RWPE2 (cell line): ENCODE measurements at regions not wholly inside any gene's neighbourhood (a gene's known extent, or its start where the extent isn't known, plus 50 kb on each side); places are given as distances from the start of the nearest gene placed in this dataset.

Experiments used
- ATAC-seq: fragments of 200-7000 bp; cut with Tn5 transposase; 3 replicates; pipeline ENCODE4 v1.9.1; 2021; ENCODE audit warnings: low read depth
- DNase-seq: peaks from one replicate; pipeline ENCODE4 v3.0.0-alpha.2; 2020; ENCODE audit warnings: low spot score
- H3K27ac ChIP-seq: fragments of 450-650 bp; 2 replicates; pipeline ENCODE4 v1.5.1; 2017; ENCODE audit warnings: mild to moderate bottlenecking; ENCODE audit not compliant: poor library complexity, severe bottlenecking
- H3K27me3 ChIP-seq: fragments of 250-450 bp; sonication (Bioruptor Pico); 2 replicates; pipeline ENCODE4 v1.5.1; 2021; ENCODE audit warnings: mild to moderate bottlenecking, moderate library complexity; ENCODE audit not compliant: insufficient read depth, poor library complexity, severe bottlenecking
- H3K36me3 ChIP-seq: fragments of 250-450 bp; sonication (Bioruptor Pico); 2 replicates; pipeline ENCODE4 v1.5.1; 2020; ENCODE audit warnings: low read depth, mild to moderate bottlenecking, moderate library complexity
- H3K4me1 ChIP-seq: fragments of 250-450 bp; sonication (Bioruptor Pico); 2 replicates; pipeline ENCODE4 v1.5.1; 2021; ENCODE audit warnings: mild to moderate bottlenecking, moderate library complexity; ENCODE audit not compliant: insufficient read depth, poor library complexity, severe bottlenecking
- H3K4me3 ChIP-seq: fragments of 250-450 bp; sonication (Bioruptor Pico); 2 replicates; pipeline ENCODE4 v1.5.1; 2021; ENCODE audit warnings: mild to moderate bottlenecking, moderate library complexity; ENCODE audit not compliant: severe bottlenecking
- H3K9me3 ChIP-seq: fragments of 250-450 bp; sonication (Bioruptor Pico); 2 replicates; pipeline ENCODE4 v1.5.1; 2021; ENCODE audit warnings: mild to moderate bottlenecking, moderate library complexity; ENCODE audit not compliant: severe bottlenecking
- TF ChIP-seq, protein P1 (sequence below): fragments of 450-650 bp; IDR thresholded peaks from one replicate; pipeline ENCODE4 v1.5.1; 2017; ENCODE audit warnings: mild to moderate bottlenecking, moderate library complexity; ENCODE audit not compliant: poor library complexity, severe bottlenecking

DNA sequence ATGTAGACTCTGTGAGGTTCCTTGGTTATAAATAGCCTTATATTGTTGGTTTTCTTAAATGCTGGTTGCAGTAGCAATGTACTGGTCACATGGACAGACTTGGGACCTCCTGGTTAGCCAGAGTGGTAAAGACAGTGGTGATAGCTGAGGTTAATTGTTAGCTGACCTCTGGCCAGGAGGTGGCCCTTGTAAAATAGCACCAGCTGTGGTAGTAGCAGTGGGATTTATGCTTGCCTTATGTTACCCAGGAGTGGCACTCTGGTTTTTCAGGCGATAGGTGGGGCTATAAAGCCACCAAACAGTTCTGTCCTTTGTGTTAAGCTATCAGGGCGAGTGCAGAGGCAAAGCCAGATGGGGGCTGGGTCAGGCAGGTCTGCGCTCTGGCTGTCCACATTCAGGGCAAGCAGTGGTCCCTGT is 94.8 kb upstream of the SRD5A2 start:
- Histone ChIP-seq H3K4me3 (no peak overlapping the region), H3K9me3 (no peaks in the 10 kb centered on the region), H3K36me3 (no peaks in the 10 kb centered on the region), H3K27ac (no peak overlapping the region), H3K27me3 (no peaks in the 10 kb centered on the region), H3K4me1 (no peaks in the 10 kb centered on the region)
- no peak for DNase-seq
- TF ChIP-seq, protein P1, sequence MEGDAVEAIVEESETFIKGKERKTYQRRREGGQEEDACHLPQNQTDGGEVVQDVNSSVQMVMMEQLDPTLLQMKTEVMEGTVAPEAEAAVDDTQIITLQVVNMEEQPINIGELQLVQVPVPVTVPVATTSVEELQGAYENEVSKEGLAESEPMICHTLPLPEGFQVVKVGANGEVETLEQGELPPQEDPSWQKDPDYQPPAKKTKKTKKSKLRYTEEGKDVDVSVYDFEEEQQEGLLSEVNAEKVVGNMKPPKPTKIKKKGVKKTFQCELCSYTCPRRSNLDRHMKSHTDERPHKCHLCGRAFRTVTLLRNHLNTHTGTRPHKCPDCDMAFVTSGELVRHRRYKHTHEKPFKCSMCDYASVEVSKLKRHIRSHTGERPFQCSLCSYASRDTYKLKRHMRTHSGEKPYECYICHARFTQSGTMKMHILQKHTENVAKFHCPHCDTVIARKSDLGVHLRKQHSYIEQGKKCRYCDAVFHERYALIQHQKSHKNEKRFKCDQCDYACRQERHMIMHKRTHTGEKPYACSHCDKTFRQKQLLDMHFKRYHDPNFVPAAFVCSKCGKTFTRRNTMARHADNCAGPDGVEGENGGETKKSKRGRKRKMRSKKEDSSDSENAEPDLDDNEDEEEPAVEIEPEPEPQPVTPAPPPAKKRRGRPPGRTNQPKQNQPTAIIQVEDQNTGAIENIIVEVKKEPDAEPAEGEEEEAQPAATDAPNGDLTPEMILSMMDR = no peak
- ATAC-seq = no peak

DNA sequence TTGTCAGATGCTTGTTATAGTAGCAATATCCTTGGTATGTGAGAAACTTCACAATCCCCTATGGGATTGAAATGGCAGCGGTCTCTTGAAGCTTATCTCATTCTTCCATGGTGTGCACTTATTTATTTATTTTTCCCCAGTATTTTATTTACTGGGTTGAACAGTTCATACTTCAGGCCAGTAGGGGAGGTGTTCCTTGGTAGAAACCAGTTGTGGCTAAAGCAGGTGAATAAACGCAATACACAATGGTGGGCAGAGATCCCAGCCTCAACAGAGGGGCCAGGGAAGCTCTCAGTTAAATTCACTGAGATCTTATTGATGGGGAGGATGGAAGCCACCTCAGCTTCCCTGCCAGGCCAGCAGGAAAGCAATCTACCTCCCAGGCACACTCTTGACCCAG is 93.7 kb upstream of the SRD5A2 start:
- ATAC-seq = no peak
- no peaks in the 10 kb centered on the region for H3K4me1 ChIP-seq

DNA sequence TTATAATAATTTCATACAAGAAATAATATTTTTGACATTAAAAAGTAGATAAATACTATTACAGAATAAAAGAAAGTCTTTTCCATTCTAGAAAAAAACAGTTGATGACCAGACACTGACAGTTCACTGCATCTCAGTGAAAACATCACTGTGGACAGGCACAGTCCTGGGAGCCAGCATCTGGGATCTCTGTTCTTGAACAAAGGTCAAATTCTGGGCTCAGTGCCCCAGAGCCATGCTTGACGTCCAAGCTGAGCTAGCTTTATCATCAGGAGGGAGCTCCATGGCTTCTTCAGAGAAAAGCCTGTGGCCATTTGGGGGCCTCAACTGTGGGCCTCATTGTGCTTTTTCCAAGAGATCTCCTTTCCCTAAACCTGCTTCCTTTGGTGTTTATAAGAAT is 86.1 kb upstream of the SRD5A2 start:
- TF ChIP-seq, protein P1 = no peak
- Histone ChIP-seq H3K4me3 (no peak overlapping the region), H3K36me3 (no peaks in the 10 kb centered on the region), H3K27ac (no peak overlapping the region), H3K9me3 (no peaks in the 10 kb centered on the region), H3K4me1 (no peaks in the 10 kb centered on the region), H3K27me3 (no peaks in the 10 kb centered on the region)
- DNase-seq (no peak), ATAC-seq (no peak)

More for the DNA sequence above, 93.7 kb upstream of the SRD5A2 start:
- Histone ChIP-seq H3K9me3 (no peaks in the 10 kb centered on the region), H3K4me3 (no peak overlapping the region), H3K27me3 (no peaks in the 10 kb centered on the region), H3K27ac (no peak overlapping the region), H3K36me3 (no peaks in the 10 kb centered on the region)
- no peak for DNase-seq
- TF ChIP-seq, protein P1 = no peak

DNA sequence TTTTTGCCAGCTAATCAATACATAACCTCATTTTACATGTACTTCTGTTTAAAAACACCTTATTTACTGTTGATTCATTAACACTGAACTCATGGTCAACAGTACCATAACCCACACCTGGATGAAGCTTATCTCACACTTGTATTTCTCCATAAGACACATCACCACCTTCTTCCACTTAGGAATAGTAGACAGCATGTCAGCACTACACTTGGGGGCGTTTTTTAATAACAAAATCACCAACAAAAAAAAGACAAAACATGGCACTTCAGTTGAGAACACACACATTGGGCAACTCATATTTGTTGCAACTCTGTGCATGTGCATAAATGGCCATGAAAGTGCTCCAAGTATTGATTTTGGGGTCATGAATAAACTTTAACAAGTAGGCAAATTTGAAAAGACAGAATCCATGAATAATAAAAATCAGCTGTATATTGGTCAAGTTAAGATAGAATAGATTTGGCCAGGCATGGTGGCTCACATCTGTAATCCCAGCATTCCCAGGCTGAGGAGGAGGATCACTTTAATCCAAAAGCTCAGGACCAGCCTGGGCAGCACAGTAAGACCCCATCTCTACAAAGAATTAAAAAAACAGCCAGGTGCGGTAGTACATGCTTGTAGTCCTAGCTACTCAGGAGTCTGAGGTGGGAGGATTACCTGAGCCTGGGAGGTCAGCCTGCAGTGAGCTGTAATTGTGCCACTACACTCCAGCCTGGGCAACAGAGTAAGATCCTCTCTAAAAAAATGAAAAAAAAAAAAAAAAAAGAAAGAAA is 84.4 kb upstream of the SRD5A2 start:
- H3K9me3 ChIP-seq = no peaks in the 10 kb centered on the region
- H3K27me3 ChIP-seq = no peaks in the 10 kb centered on the region
- no peaks in the 10 kb centered on the region for H3K36me3 ChIP-seq
- no peak for DNase-seq
- no peak overlapping the region for H3K27ac ChIP-seq
- H3K4me1 ChIP-seq = no peaks in the 10 kb centered on the region
- ATAC-seq = no peak
- TF ChIP-seq, protein P1 = no peak
- no peak overlapping the region for H3K4me3 ChIP-seq

DNA sequence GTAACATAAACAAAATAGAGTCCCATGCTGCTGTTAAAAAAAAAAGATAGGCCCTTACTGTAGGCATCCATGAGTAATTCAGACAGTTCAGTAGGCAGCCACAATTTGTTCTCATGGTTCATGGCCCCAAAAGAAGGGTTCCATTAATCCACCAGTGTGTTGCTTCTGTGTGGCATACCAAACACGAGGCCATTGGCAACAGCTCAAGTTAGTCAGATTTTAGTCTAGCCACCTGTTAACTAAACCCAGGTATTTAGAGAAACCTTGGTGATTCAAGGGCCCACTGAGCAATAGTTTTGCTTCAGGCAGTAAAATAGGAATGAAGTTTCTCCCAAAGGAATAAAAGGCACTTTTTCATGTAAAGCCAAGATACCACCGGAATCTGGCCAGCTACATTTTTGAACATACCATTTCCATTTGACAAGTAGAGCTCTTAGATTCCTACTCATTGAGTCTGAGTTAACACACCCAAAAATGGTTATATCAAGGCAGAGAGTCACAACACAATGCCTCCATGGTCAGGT is 80.1 kb upstream of the SRD5A2 start:
- H3K9me3 ChIP-seq = no peaks in the 10 kb centered on the region
- no peak overlapping the region for H3K4me3 ChIP-seq
- H3K27ac ChIP-seq = peak overlapping the region; percentile 49
- peak; percentile 49 for ATAC-seq
- no peak for DNase-seq
- no peaks in the 10 kb centered on the region for H3K4me1 ChIP-seq
- H3K36me3 ChIP-seq = no peaks in the 10 kb centered on the region
- TF ChIP-seq, protein P1 = no peak
- H3K27me3 ChIP-seq = no peaks in the 10 kb centered on the region
